ENCODE measurements at regions not wholly inside any gene's neighbourhood (a gene's known extent, or its start where the extent isn't known, plus 50 kb on each side); places are given as distances from the start of the nearest gene placed in this dataset.
"Not testable (repeated sequence)": the region's sequence is repeated elsewhere in the genome, so short reads cannot be mapped to it uniquely, and the experiment has no call there.

GRCh38 chr7:125971656-125972055 is 1042.0 kb upstream of the POT1 start:
- DNase-seq: no peak

- no peak for DNase-seq
Observed at GRCh38 chr7:125966278-125967048, 1036.8 kb upstream of the POT1 start.

- DNase-seq: no peak
Observed at GRCh38 chr7:125934955-125935354, 1005.3 kb upstream of the POT1 start.

GRCh38 chr7:125934539-125934938 is 1004.9 kb upstream of the POT1 start:
- DNase-seq: no peak

GRCh38 chr7:125930848-125931247 is 1001.2 kb upstream of the POT1 start:
- DNase-seq: no peak

- DNase-seq: no peak
Observed at GRCh38 chr7:125927556-125927955, 997.9 kb upstream of the POT1 start.

GRCh38 chr7:125926621-125927020 is 997.0 kb upstream of the POT1 start:
- no peak for DNase-seq

GRCh38 chr7:125924037-125924436 is 994.4 kb upstream of the POT1 start:
- no peak for DNase-seq

- DNase-seq: not testable (repeated sequence)
Observed at GRCh38 chr7:125915381-125915948, 985.8 kb upstream of the POT1 start.

- no peak for DNase-seq
Observed at GRCh38 chr7:125908711-125909110, 979.1 kb upstream of the POT1 start.

GRCh38 chr7:125899577-125899976 is 970.0 kb upstream of the POT1 start:
- no peak for DNase-seq

- no peak for DNase-seq
Observed at GRCh38 chr7:125892434-125892833, 962.8 kb upstream of the POT1 start.

- no peak for DNase-seq
Observed at GRCh38 chr7:125878988-125879387, 949.4 kb upstream of the POT1 start.

- no peak for DNase-seq
Observed at GRCh38 chr7:125878235-125878956, 948.8 kb upstream of the POT1 start.

- DNase-seq: no peak
Observed at GRCh38 chr7:125877246-125877645, 947.6 kb upstream of the POT1 start.

GRCh38 chr7:125876431-125876830 is 946.8 kb upstream of the POT1 start:
- DNase-seq: no peak

- DNase-seq: no peak
Observed at GRCh38 chr7:125871431-125871830, 941.8 kb upstream of the POT1 start.

GRCh38 chr7:125857606-125858005 is 928.0 kb upstream of the POT1 start:
- no peak for DNase-seq

- DNase-seq: no peak
Observed at GRCh38 chr7:125848157-125848556, 918.5 kb upstream of the POT1 start.

- DNase-seq: no peak
Observed at GRCh38 chr7:125847692-125848091, 918.1 kb upstream of the POT1 start.

GRCh38 chr7:125847055-125847454 is 917.4 kb upstream of the POT1 start:
- no peak for DNase-seq

GRCh38 chr7:125845686-125846085 is 916.1 kb upstream of the POT1 start:
- no peak for DNase-seq

- DNase-seq: no peak
Observed at GRCh38 chr7:125834421-125834820, 904.8 kb upstream of the POT1 start.

- no peak for DNase-seq
Observed at GRCh38 chr7:125833839-125834238, 904.2 kb upstream of the POT1 start.

All from DMS 273 treated with DMSO at 0.1 percent for 48 hours (cell line).